Tibial nerve (tissue), 4 donors: ENCODE measurements at regions not wholly inside any gene's neighbourhood (a gene's known extent, or its start where the extent isn't known, plus 50 kb on each side); places are given as distances from the start of the nearest gene placed in this dataset.

Source experiments
- DNase-seq, 2 donors: peaks; one replicate each; pipeline ENCODE4 v3.0.0-alpha.2; 2019; ENCODE audit warnings: low spot score in 2 of 2
- H3K27ac ChIP-seq, 4 donors: fragments of 200-600 bp; sonication (generic) in 3 of 4; one replicate each; pipeline ENCODE4 v1.5.1; 2017 to 2019; ENCODE audit warnings: mild to moderate bottlenecking in 1 of 4
- H3K27me3 ChIP-seq, 2 donors: fragments of 200-600 bp; sonication (generic) in 1 of 2; one replicate each; pipeline versions ENCODE4 v1.5.1 to v1.6.0; 2017 to 2019
- H3K36me3 ChIP-seq, 3 donors: fragments of 200-600 bp; sonication (generic); one replicate each; pipeline ENCODE4 v1.5.1; 2018 to 2019
- H3K4me1 ChIP-seq, 4 donors: fragments of 200-600 bp; sonication (generic) in 3 of 4; one replicate each; pipeline ENCODE4 v1.5.1; 2017 to 2019
- H3K4me3 ChIP-seq, 4 donors: fragments of 200-600 bp; sonication (generic) in 3 of 4; one replicate each; pipeline ENCODE4 v1.5.1; 2017 to 2019; ENCODE audit warnings: mild to moderate bottlenecking in 1 of 4, moderate library complexity in 1 of 4
- H3K9me3 ChIP-seq, 4 donors: fragments of 200-600 bp; sonication (generic) in 3 of 4; one replicate each; pipeline ENCODE4 v1.5.1; 2017 to 2019
- EP300 ChIP-seq, 2 donors: sonication (generic); formaldehyde crosslinking; IDR thresholded peaks; one replicate each; pipeline ENCODE4 v1.6.1; 2017; ENCODE audit warnings: antibody characterized with exemption in 2 of 2, mild to moderate bottlenecking in 1 of 2
- POLR2A ChIP-seq, 2 donors: fragments of 450-650 bp; IDR thresholded peaks; one replicate each; pipeline ENCODE4 v1.6.1; 2017; ENCODE audit warnings: antibody characterized with exemption in 2 of 2, mild to moderate bottlenecking in 2 of 2, moderate library complexity in 2 of 2
- WGBS, 2 donors: methylation state at CpG; one replicate each; pipeline ENCODE4 v1.1.5; 2018; 5-methylcytosine and 5-hydroxymethylcytosine counted together
- TF ChIP-seq, protein P1 (sequence below), 5 experiments: fragments of 200-600 bp in 3 of 5; fragments of 450-650 bp in 2 of 5; sonication (generic) in 3 of 5; IDR thresholded peaks; one replicate each; pipeline ENCODE4 v1.5.1; 2016 to 2019; ENCODE audit warnings: antibody characterized with exemption in 5 of 5, mild to moderate bottlenecking in 3 of 5, moderate library complexity in 2 of 5

DNA sequence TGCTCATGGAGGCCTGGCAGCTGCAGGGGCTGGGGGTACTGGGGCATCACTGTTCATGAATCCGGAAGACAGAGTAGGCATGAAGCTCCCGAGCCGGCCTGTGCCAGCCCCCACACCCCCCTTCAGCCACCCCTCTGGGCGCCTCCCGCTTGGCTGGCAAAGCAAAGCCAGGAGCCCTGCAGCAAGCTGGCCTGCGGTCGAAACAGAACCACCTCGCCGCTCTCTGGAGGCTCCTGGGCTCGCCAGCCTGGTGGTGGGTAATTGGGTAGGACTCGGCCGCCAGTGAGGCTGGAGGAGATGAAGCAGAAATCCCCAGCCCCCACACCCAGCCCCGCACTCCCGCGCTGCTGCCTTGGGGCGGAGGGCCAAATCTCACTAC is 70.9 kb upstream of the GPC1 start:
- no peak for DNase-seq
- H3K36me3 ChIP-seq: no peaks in the 10 kb centered on the region
- peaks cover 0 to 23% (median 6%) of the 10 kb centered on the region in 4 donors for H3K9me3 ChIP-seq
- TF ChIP-seq EP300 (IDR thresholded peaks at IDR 0.05): no peak
- no peak overlapping the region for H3K4me3 ChIP-seq
- peak overlapping the region in 2 of 4 donors; percentile 19 to 74 for H3K27ac ChIP-seq
- no peaks in the 10 kb centered on the region for H3K27me3 ChIP-seq
- 81 to 86% methylated on average over 9 to 16 of the region's 16 CpGs for WGBS, 2 donors
- H3K4me1 ChIP-seq: peaks cover 0 to 42% (median 4%) of the 10 kb centered on the region in 4 donors

DNA sequence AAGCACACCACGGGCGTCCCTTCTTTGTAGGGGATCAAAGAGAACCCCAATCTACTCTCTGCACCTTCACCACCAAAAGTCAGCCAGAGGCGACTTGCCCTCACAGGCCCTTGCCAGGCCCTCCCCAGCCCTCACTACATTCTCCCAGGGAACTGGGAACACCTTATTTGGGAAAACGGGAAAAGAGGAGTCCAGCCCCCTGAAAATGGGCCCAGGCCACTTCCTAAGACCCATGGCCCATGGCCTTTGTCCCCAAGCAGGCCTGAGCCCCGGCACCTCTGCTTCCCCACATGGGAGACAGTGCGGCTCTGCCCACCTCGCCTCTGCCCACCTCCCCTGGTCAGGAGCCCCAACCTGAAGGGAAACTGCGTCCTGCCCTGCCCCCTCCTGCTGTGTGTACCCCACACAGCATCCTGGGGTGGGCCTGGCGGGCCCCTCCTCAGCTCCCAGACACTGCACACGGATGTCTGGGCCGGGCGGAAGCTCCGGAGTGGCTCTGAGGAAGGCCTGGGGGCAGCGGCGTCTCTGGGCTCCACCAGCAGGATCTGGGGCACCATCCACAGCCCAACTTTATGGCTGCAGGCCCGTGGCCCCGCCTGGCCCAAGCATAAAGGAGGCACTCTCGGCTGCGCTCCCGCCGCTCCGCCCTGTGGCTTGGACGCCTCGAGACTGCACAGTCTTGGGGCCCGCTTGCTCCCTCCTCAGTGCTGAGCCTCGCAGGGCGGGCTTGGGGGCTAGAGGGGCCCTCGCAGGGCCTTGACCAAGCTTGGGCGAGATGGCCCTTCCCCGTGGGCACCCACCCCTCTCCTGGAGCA is 70.3 kb upstream of the GPC1 start:
- DNase-seq: no peak
- Histone ChIP-seq H3K27me3 (no peaks in the 10 kb centered on the region), H3K4me3 (no peak overlapping the region), H3K9me3 (peaks cover 0 to 17% (median 4%) of the 10 kb centered on the region in 4 donors), H3K36me3 (no peaks in the 10 kb centered on the region), H3K27ac (peak overlapping the region in 2 of 4 donors; percentile 19 to 74), H3K4me1 (peaks cover 0 to 48% (median 10%) of the 10 kb centered on the region in 4 donors)
- no peak for TF ChIP-seq POLR2A (IDR thresholded peaks at IDR 0.05)
- no peak for TF ChIP-seq EP300 (IDR thresholded peaks at IDR 0.05)
- TF ChIP-seq, protein P1, sequence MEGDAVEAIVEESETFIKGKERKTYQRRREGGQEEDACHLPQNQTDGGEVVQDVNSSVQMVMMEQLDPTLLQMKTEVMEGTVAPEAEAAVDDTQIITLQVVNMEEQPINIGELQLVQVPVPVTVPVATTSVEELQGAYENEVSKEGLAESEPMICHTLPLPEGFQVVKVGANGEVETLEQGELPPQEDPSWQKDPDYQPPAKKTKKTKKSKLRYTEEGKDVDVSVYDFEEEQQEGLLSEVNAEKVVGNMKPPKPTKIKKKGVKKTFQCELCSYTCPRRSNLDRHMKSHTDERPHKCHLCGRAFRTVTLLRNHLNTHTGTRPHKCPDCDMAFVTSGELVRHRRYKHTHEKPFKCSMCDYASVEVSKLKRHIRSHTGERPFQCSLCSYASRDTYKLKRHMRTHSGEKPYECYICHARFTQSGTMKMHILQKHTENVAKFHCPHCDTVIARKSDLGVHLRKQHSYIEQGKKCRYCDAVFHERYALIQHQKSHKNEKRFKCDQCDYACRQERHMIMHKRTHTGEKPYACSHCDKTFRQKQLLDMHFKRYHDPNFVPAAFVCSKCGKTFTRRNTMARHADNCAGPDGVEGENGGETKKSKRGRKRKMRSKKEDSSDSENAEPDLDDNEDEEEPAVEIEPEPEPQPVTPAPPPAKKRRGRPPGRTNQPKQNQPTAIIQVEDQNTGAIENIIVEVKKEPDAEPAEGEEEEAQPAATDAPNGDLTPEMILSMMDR (IDR thresholded peaks at IDR 0.05): no peak
- 84 to 85% methylated on average over 14 to 22 of the region's 30 CpGs for WGBS, 2 donors

DNA sequence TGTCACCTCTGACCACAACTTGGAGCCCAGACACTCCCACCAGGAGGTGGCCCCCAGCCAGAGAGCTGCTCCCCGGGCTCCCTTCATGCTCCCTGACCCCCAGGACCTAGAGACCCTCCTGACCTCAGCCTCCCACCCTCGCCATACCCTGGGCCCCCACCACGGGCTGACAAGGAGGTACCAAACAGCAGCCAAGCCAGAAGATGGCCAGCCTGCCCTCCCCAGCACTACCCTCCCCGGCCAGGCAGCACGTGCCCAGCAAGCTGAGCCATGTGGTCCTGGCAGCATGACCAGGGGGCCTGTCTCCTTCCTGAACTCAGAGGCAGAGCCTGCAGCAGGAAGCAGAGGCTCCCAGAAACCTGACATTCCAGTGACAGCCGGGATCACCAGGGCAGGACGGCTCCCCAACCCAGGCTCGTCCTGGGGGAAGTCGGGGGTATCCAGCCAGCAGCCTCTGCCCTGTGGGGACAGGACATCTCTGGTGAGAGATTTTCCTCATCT is 69.4 kb upstream of the GPC1 start:
- peak overlapping the region in 2 of 4 donors; percentile 19 to 74 for H3K27ac ChIP-seq
- whole genome bisulfite sequencing, 2 donors: 38 to 74% methylated on average over 3 to 6 of the region's 9 CpGs
- H3K9me3 ChIP-seq: peaks cover 0 to 9% (median under 1%) of the 10 kb centered on the region in 4 donors
- DNase-seq: no peak
- H3K36me3 ChIP-seq: no peaks in the 10 kb centered on the region
- peaks cover 0 to 57% (median 16%) of the 10 kb centered on the region in 4 donors for H3K4me1 ChIP-seq
- no peaks in the 10 kb centered on the region for H3K27me3 ChIP-seq
- TF ChIP-seq, protein P1 (IDR thresholded peaks at IDR 0.05): no peak
- TF ChIP-seq POLR2A (IDR thresholded peaks at IDR 0.05): no peak
- TF ChIP-seq EP300 (IDR thresholded peaks at IDR 0.05): no peak
- H3K4me3 ChIP-seq: no peak overlapping the region

DNA sequence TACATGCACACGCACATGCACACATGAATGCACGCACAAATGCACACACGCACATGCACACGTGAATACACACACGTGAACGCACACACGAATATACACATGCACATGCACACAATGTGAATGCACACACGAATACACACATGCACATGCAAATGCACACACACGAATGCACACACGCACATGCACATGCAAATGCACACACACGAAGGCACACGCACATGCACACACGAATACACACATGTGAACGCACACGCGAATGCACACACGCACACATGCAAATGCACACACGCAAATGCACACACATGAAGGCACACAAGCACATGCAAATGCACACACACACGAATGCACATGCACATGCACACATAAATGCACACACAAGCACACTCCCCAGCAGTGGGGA is 68.6 kb upstream of the GPC1 start:
- no peaks in the 10 kb centered on the region for H3K9me3 ChIP-seq
- DNase-seq: no peak
- TF ChIP-seq, protein P1 (IDR thresholded peaks at IDR 0.05): no peak
- TF ChIP-seq POLR2A (IDR thresholded peaks at IDR 0.05) (no peak), EP300 (IDR thresholded peaks at IDR 0.05) (no peak)
- no peaks in the 10 kb centered on the region for H3K36me3 ChIP-seq
- H3K27me3 ChIP-seq: no peaks in the 10 kb centered on the region
- no peak overlapping the region for H3K4me3 ChIP-seq
- WGBS, 2 donors: 91 to 95% methylated on average over 19 of the region's 19 CpGs
- H3K27ac ChIP-seq: no peak overlapping the region
- H3K4me1 ChIP-seq: peaks cover 0 to 66% (median 18%) of the 10 kb centered on the region in 4 donors

DNA sequence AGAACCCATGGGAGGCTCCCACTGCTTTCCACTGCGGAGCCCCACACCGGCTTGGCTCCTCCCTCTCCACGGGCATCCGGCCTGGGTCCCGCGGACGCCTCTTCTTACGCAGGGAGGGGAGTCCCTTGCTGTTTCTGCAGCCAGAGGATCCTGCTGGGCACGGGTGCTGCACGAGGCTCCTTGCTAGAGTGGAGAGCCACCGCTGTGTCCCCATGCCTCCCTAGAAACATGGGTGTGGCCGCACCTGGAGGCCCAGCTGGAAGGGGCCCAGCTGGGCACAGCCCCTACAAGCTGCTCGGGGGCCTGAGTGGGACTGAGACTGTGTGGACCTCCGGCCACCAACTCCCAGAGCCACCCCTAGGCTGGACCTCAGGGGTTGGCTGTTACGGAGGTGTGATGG is 67.7 kb upstream of the GPC1 start:
- H3K4me1 ChIP-seq: peaks cover 0 to 74% (median 26%) of the 10 kb centered on the region in 4 donors
- 92 to 95% methylated on average over 12 to 15 of the region's 15 CpGs for WGBS, 2 donors

More for the DNA sequence above, 67.7 kb upstream of the GPC1 start:
- no peak for TF ChIP-seq POLR2A (IDR thresholded peaks at IDR 0.05)
- TF ChIP-seq EP300 (IDR thresholded peaks at IDR 0.05): no peak
- TF ChIP-seq, protein P1 (IDR thresholded peaks at IDR 0.05): no peak
- Histone ChIP-seq H3K4me3 (no peak overlapping the region), H3K27ac (peak overlapping the region in 1 of 4 donors; percentile 92), H3K9me3 (no peaks in the 10 kb centered on the region), H3K27me3 (no peaks in the 10 kb centered on the region), H3K36me3 (no peaks in the 10 kb centered on the region)
- no peak for DNase-seq
